MM.1S (cell line): ENCODE measurements at regions not wholly inside any gene's neighbourhood (a gene's known extent, or its start where the extent isn't known, plus 50 kb on each side); places are given as distances from the start of the nearest gene placed in this dataset.

Source experiments
- CTCF ChIP-seq: fragments of 300-600 bp; sonication (generic); IDR thresholded peaks from 2 replicates; pipeline ENCODE4 v1.5.1; 2016; ENCODE audit warnings: antibody characterized with exemption, low read length, mixed read lengths
- EZH2phosphoT487 ChIP-seq: fragments of 300-600 bp; sonication (generic); IDR thresholded peaks from 2 replicates; pipeline ENCODE4 v1.6.1; 2018; ENCODE audit warnings: antibody characterized with exemption, low read length

- TF ChIP-seq CTCF (no peak), EZH2phosphoT487 (no peak)
Observed at GRCh38 chr12:114096461-114096860, 130.3 kb upstream of the RBM19 start.
